ENCODE measurements at regions not wholly inside any gene's neighbourhood (a gene's known extent, or its start where the extent isn't known, plus 50 kb on each side); places are given as distances from the start of the nearest gene placed in this dataset.

DNA sequence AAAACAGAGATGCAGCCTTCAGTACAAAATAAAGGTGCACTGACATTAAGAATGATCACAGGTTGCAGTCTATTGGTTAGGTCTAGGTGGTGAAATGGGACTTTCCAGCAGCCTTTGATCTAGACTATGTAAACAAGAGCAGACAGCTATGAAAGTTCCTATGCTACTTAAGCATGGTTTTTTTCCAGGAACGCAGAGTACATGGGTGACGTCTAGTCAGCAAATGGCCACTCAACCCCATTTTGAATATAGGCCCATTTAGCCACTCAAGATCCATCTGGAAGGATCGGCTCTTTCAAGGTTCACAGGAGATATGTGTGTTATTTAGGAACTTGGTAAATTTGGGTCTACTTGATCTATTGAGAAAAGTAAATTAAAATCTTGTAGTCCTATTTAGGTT, 1424.6 kb upstream of the LRRTM3 start (continued):
- TF ChIP-seq, protein P1, sequence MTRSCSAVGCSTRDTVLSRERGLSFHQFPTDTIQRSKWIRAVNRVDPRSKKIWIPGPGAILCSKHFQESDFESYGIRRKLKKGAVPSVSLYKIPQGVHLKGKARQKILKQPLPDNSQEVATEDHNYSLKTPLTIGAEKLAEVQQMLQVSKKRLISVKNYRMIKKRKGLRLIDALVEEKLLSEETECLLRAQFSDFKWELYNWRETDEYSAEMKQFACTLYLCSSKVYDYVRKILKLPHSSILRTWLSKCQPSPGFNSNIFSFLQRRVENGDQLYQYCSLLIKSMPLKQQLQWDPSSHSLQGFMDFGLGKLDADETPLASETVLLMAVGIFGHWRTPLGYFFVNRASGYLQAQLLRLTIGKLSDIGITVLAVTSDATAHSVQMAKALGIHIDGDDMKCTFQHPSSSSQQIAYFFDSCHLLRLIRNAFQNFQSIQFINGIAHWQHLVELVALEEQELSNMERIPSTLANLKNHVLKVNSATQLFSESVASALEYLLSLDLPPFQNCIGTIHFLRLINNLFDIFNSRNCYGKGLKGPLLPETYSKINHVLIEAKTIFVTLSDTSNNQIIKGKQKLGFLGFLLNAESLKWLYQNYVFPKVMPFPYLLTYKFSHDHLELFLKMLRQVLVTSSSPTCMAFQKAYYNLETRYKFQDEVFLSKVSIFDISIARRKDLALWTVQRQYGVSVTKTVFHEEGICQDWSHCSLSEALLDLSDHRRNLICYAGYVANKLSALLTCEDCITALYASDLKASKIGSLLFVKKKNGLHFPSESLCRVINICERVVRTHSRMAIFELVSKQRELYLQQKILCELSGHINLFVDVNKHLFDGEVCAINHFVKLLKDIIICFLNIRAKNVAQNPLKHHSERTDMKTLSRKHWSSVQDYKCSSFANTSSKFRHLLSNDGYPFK (CRISPR knock-in tag; IDR thresholded peaks at IDR 0.05; ENCODE audit: borderline replicate concordance): no peak
- TF ChIP-seq ZNF205 (CRISPR knock-in tag; IDR thresholded peaks at IDR 0.05) (no peak), SIN3B (IDR thresholded peaks at IDR 0.05; ENCODE audit: low read length) (no peak), MEIS2 (CRISPR knock-in tag; IDR thresholded peaks at IDR 0.05) (no peak), ZNF549 (CRISPR knock-in tag; IDR thresholded peaks at IDR 0.05) (no peak), GFI1 (CRISPR knock-in tag; IDR thresholded peaks at IDR 0.05; ENCODE audit: borderline replicate concordance) (no peak), TOE1 (CRISPR knock-in tag; IDR thresholded peaks at IDR 0.05) (no peak), EP300 (IDR thresholded peaks at IDR 0.05; ENCODE audit: low read depth in 2 of 2, low read length in 2 of 2) (peak in 1 of 2 experiments; percentile 30; a peak in 1 of 4 replicates), EP300 (CRISPR knock-in tag; IDR thresholded peaks at IDR 0.05; ENCODE audit: borderline replicate concordance) (no peak), ZNF766 (CRISPR knock-in tag; IDR thresholded peaks at IDR 0.05; ENCODE audit: borderline replicate concordance) (no peak), ZNF776 (CRISPR knock-in tag; IDR thresholded peaks at IDR 0.05) (no peak), HNF4G (IDR thresholded peaks at IDR 0.05; ENCODE audit: borderline replicate concordance, low read depth, low read length) (no peak), HNF4G (CRISPR knock-in tag; IDR thresholded peaks at IDR 0.05; ENCODE audit: borderline replicate concordance, low read depth) (no peak), ZNF558 (CRISPR knock-in tag; IDR thresholded peaks at IDR 0.05; ENCODE audit: borderline replicate concordance) (no peak), DMAP1 (CRISPR knock-in tag; IDR thresholded peaks at IDR 0.05) (no peak), NFE2L2 (IDR thresholded peaks at IDR 0.05; ENCODE audit: low read length) (no peak), SYNCRIP (IDR thresholded peaks at IDR 0.05; ENCODE audit: insufficient read depth, low read depth, low read length) (no peak), ZNF44 (CRISPR knock-in tag; IDR thresholded peaks at IDR 0.05) (no peak), ZNF224 (CRISPR knock-in tag; IDR thresholded peaks at IDR 0.05) (no peak), HIVEP1 (CRISPR knock-in tag; IDR thresholded peaks at IDR 0.05) (no peak), SIX1 (CRISPR knock-in tag; IDR thresholded peaks at IDR 0.05; ENCODE audit: borderline replicate concordance) (no peak), ZNF3 (CRISPR knock-in tag; IDR thresholded peaks at IDR 0.05) (no peak)
- TF ChIP-seq, protein P2, sequence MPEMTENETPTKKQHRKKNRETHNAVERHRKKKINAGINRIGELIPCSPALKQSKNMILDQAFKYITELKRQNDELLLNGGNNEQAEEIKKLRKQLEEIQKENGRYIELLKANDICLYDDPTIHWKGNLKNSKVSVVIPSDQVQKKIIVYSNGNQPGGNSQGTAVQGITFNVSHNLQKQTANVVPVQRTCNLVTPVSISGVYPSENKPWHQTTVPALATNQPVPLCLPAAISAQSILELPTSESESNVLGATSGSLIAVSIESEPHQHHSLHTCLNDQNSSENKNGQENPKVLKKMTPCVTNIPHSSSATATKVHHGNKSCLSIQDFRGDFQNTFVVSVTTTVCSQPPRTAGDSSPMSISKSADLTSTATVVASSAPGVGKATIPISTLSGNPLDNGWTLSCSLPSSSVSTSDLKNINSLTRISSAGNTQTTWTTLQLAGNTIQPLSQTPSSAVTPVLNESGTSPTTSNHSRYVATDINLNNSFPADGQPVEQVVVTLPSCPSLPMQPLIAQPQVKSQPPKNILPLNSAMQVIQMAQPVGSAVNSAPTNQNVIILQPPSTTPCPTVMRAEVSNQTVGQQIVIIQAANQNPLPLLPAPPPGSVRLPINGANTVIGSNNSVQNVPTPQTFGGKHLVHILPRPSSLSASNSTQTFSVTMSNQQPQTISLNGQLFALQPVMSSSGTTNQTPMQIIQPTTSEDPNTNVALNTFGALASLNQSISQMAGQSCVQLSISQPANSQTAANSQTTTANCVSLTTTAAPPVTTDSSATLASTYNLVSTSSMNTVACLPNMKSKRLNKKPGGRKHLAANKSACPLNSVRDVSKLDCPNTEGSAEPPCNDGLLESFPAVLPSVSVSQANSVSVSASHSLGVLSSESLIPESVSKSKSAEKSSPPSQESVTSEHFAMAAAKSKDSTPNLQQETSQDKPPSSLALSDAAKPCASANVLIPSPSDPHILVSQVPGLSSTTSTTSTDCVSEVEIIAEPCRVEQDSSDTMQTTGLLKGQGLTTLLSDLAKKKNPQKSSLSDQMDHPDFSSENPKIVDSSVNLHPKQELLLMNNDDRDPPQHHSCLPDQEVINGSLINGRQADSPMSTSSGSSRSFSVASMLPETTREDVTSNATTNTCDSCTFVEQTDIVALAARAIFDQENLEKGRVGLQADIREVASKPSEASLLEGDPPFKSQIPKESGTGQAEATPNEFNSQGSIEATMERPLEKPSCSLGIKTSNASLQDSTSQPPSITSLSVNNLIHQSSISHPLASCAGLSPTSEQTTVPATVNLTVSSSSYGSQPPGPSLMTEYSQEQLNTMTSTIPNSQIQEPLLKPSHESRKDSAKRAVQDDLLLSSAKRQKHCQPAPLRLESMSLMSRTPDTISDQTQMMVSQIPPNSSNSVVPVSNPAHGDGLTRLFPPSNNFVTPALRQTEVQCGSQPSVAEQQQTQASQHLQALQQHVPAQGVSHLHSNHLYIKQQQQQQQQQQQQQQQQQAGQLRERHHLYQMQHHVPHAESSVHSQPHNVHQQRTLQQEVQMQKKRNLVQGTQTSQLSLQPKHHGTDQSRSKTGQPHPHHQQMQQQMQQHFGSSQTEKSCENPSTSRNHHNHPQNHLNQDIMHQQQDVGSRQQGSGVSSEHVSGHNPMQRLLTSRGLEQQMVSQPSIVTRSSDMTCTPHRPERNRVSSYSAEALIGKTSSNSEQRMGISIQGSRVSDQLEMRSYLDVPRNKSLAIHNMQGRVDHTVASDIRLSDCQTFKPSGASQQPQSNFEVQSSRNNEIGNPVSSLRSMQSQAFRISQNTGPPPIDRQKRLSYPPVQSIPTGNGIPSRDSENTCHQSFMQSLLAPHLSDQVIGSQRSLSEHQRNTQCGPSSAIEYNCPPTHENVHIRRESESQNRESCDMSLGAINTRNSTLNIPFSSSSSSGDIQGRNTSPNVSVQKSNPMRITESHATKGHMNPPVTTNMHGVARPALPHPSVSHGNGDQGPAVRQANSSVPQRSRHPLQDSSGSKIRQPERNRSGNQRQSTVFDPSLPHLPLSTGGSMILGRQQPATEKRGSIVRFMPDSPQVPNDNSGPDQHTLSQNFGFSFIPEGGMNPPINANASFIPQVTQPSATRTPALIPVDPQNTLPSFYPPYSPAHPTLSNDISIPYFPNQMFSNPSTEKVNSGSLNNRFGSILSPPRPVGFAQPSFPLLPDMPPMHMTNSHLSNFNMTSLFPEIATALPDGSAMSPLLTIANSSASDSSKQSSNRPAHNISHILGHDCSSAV (CRISPR knock-in tag; IDR thresholded peaks at IDR 0.05; ENCODE audit: borderline replicate concordance): no peak

All from HepG2 (cell line).